Pancreas (tissue), 10 donors: ENCODE measurements at regions not wholly inside any gene's neighbourhood (a gene's known extent, or its start where the extent isn't known, plus 50 kb on each side); places are given as distances from the start of the nearest gene placed in this dataset.

Experiments
- ATAC-seq, 4 donors: fragments of 200-7000 bp; cut with Tn5 transposase; one replicate each; pipeline versions ENCODE4 v1.8.0 to v1.9.1; 2020; ENCODE audit warnings: mild to moderate bottlenecking in 4 of 4, moderate library complexity in 4 of 4
- DNase-seq, 6 donors: peaks; one replicate each; pipeline ENCODE4 v3.0.0-alpha.2; 2020
- FAIRE-seq: peaks from 2 replicates; lab custom pipeline; 2012; peaks lifted over from hg19 to GRCh38; lab: Jason Lieb, UNC
- H3K27ac ChIP-seq, 4 donors: fragments of 200-600 bp; sonication (generic); 1 replicate in 3 of 4; 2 replicates in 1 of 4; pipeline versions ENCODE4 v1.5.0 to v1.8.0; 2020
- H3K27me3 ChIP-seq, 4 donors: fragments of 200-600 bp; one replicate each; pipeline ENCODE4 v1.8.0; 2021
- H3K36me3 ChIP-seq, 3 donors: fragments of 200-600 bp; sonication (generic) in 1 of 3; one replicate each; pipeline versions ENCODE4 v1.5.0 to v1.8.0; 2020 to 2021
- H3K4me1 ChIP-seq, 3 donors: fragments of 200-600 bp; one replicate each; pipeline ENCODE4 v1.8.0; 2021
- H3K4me3 ChIP-seq, 4 donors: fragments of 200-600 bp; sonication (generic) in 2 of 4; one replicate each; pipeline versions ENCODE4 v1.5.0 to v1.8.0; 2020 to 2021
- H3K9me3 ChIP-seq, 4 donors: fragments of 200-600 bp; one replicate each; pipeline ENCODE4 v1.8.0; 2021
- WGBS, 2 donors: extraction: QIAGEN DNeasy Blood & Tissue Kit; methylation state at CpG; one replicate each; pipeline ENCODE4 v1.1.7; 2013; 5-methylcytosine and 5-hydroxymethylcytosine counted together
- intact Hi-C, 3 donors: fragments of 100-400 bp; cut with DNase I; formaldehyde crosslinking; loops; one replicate each; pipeline versions ENCODE4 v1.11.1 to v1.14.2; 2022
- TF ChIP-seq, protein P1 (sequence below), 4 donors: fragments of 200-600 bp; sonication (generic) in 3 of 4; IDR thresholded peaks; one replicate each; pipeline versions ENCODE4 v1.5.0 to v1.8.0; 2021; ENCODE audit warnings: antibody characterized with exemption in 4 of 4
- donor health status: healthy with polysubstance abuse.
- donor health status: DM: no; HTN: no; CAD: no; lungs with moderate emphysema.
- donor health status: DM: no; HTN: no; CAD: no.
- donor health status: control.
- donor health status: control.
- donor health status: Bipolar disorder and iron deficiency.
- donor health status: DM: yes; HTN: yes; CAD: no.
- donor health status: DM: no; HTN: no; CAD: no.
- donor health status: DM: no; HTN: no; CAD: no.
- donor health status: DM: yes; HTN: yes; CAD: no.

DNA sequence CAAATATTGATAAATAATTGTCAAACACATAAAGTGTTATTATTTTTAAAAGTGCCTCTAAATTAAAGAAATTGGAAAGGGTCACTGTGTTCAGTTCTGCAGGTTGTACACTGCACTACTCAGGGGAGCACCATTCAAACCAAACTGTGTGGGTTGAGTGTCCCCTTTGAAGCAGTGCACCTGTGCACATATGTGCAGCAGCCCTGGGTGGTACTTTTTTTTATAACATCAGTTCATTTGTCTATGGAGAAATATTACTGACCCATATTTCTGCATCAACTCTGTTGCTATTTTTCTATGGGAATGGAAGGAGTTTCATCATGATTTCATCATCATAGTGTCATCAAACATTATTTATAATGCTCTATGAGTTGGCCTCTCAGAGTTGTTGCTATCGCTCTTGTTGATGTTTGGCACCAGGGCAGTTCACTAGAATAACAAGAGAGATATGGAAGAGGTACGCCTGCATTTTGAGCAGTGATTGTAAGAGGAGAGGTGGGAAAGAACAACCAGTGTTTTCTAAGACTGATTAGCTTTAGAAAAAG, 457.6 kb downstream of the TFAP2A start:
- FAIRE-seq (no peak), DNase-seq (no peak), ATAC-seq (no peak)
- intact Hi-C loops: no loop called here
- TF ChIP-seq, protein P1, sequence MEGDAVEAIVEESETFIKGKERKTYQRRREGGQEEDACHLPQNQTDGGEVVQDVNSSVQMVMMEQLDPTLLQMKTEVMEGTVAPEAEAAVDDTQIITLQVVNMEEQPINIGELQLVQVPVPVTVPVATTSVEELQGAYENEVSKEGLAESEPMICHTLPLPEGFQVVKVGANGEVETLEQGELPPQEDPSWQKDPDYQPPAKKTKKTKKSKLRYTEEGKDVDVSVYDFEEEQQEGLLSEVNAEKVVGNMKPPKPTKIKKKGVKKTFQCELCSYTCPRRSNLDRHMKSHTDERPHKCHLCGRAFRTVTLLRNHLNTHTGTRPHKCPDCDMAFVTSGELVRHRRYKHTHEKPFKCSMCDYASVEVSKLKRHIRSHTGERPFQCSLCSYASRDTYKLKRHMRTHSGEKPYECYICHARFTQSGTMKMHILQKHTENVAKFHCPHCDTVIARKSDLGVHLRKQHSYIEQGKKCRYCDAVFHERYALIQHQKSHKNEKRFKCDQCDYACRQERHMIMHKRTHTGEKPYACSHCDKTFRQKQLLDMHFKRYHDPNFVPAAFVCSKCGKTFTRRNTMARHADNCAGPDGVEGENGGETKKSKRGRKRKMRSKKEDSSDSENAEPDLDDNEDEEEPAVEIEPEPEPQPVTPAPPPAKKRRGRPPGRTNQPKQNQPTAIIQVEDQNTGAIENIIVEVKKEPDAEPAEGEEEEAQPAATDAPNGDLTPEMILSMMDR (IDR thresholded peaks at IDR 0.05): no peak
- no peaks in the 10 kb centered on the region for H3K9me3 ChIP-seq
- 68 to 71% methylated on average over 2 of the region's 2 CpGs for WGBS, 2 donors
- H3K4me1 ChIP-seq: no peaks in the 10 kb centered on the region
- no peak overlapping the region for H3K27ac ChIP-seq
- no peaks in the 10 kb centered on the region for H3K36me3 ChIP-seq
- no peak overlapping the region for H3K4me3 ChIP-seq
- no peaks in the 10 kb centered on the region for H3K27me3 ChIP-seq

DNA sequence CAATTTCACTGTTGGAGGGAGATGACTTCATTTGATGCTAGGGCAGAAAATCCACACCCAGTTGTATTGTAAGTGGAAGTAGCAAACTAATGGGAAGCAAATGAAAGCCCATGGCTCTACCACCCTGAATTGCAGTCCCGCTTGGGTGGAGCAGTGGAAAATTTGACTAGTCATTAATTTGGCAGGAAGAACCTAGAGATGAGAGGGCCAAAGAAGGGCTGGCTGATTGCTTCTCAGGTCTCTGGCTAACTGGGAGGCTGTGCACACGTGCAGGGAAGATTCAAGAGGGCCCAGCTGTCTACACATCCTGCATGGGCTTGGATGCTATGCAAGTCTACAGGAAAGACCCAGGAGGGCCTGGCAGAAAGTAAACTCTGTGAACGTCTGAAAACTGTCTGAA, 466.2 kb downstream of the TFAP2A start:
- FAIRE-seq: no peak
- TF ChIP-seq, protein P1 (IDR thresholded peaks at IDR 0.05): no peak
- ATAC-seq: no peak
- Histone ChIP-seq H3K9me3 (no peaks in the 10 kb centered on the region), H3K4me1 (no peaks in the 10 kb centered on the region), H3K27ac (no peak overlapping the region), H3K4me3 (no peak overlapping the region), H3K36me3 (no peaks in the 10 kb centered on the region), H3K27me3 (no peaks in the 10 kb centered on the region)
- intact Hi-C loops: no loop called here
- no peak for DNase-seq
- 53 to 57% methylated on average over 3 of the region's 3 CpGs for WGBS, 2 donors

DNA sequence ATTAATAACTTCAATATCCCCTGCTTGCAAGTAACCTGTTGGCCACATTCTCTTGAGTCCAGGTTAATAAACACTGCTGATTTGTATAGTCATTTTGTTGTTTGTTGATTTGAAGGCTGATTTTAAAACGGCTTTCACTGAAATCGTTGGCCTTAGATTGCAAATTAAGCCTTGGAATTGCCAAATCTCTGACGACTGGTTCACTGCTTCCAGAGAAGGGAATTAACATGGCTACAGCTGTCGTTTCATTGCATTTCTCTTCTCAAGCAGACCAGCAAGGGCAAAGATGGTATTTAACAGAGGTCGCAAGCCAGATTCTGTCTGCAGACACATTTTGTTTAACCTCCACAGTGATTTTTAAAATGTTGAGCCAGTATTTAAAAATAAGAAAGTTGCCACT, 470.9 kb downstream of the TFAP2A start:
- no peak for DNase-seq
- intact Hi-C loops: no loop called here
- Histone ChIP-seq H3K4me3 (no peak overlapping the region), H3K4me1 (no peaks in the 10 kb centered on the region), H3K27me3 (no peaks in the 10 kb centered on the region), H3K36me3 (no peaks in the 10 kb centered on the region), H3K27ac (no peak overlapping the region), H3K9me3 (no peaks in the 10 kb centered on the region)
- WGBS, 2 donors: 59 to 66% methylated on average over 5 of the region's 5 CpGs
- TF ChIP-seq, protein P1 (IDR thresholded peaks at IDR 0.05): no peak
- no peak for FAIRE-seq
- no peak for ATAC-seq

DNA sequence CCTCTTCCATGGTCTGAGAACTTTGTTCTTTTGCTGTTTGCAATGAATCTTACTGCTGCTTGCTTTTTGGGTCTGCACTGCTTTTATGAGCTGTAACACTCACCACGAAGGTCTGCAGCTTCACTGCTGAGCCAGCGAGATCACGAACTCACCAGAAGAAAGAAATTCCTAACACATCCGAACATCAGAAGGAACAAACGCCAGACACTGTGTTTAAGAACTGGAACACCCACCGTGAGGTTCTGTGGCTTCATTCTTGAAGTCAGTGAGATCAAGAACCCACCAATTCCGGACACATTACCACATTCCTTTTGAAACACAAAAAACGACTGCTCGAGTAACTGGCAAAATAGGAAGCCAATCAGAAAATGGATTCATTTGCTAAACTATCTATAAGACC, 471.8 kb downstream of the TFAP2A start:
- no peaks in the 10 kb centered on the region for H3K9me3 ChIP-seq
- WGBS, 2 donors: 82 to 89% methylated on average over 9 of the region's 9 CpGs
- FAIRE-seq: no peak
- no peaks in the 10 kb centered on the region for H3K36me3 ChIP-seq
- no peak for DNase-seq
- intact Hi-C loops: no loop called here
- no peak overlapping the region for H3K27ac ChIP-seq
- TF ChIP-seq, protein P1 (IDR thresholded peaks at IDR 0.05): no peak
- H3K4me3 ChIP-seq: no peak overlapping the region
- peaks cover 0 to under 1% (median 0%) of the 10 kb centered on the region in 3 donors for H3K4me1 ChIP-seq
- ATAC-seq: no peak
- H3K27me3 ChIP-seq: no peaks in the 10 kb centered on the region

DNA sequence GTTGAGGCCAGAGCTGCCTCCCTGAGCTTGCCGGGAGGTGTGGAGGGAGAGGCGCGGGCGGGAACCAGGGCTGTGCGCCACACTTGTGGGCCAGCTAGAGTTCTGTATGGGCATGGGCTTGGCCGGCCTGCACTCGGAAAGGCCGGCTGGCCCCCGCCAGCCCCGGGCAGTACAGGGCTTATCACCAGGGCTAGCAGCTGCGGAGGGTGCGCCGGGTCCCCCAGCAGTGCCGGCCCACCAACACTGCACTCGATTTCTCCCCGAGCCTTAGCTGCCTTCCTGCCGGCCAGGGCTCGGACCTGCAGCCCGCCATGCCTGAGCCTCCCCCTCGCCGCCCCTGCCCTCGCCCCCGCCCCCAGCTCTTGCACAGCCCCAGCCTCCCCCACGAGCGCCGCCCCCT, 472.7 kb downstream of the TFAP2A start:
- TF ChIP-seq, protein P1 (IDR thresholded peaks at IDR 0.05): no peak
- DNase-seq (peak in 1 of 6 donors; percentile 59), ATAC-seq (no peak), FAIRE-seq (no peak)
- no peak overlapping the region for H3K27ac ChIP-seq
- intact Hi-C loops: no loop called here
- no peak overlapping the region for H3K4me3 ChIP-seq
- no peaks in the 10 kb centered on the region for H3K36me3 ChIP-seq
- 96 to 97% methylated on average over 21 to 26 of the region's 26 CpGs for WGBS, 2 donors
- no peaks in the 10 kb centered on the region for H3K9me3 ChIP-seq
- H3K27me3 ChIP-seq: no peaks in the 10 kb centered on the region
- peaks cover 0 to 5% (median 0%) of the 10 kb centered on the region in 3 donors for H3K4me1 ChIP-seq
